Astrocyte of the cerebellum (primary cell): ENCODE measurements at regions not wholly inside any gene's neighbourhood (a gene's known extent, or its start where the extent isn't known, plus 50 kb on each side); places are given as distances from the start of the nearest gene placed in this dataset.

Experiments
- DNase-seq: peaks from one replicate; pipeline ENCODE4 v3.0.0-alpha.2; 2011; ENCODE audit warnings: low read depth
- H3K4me3 ChIP-seq: 2 replicates; pipeline ENCODE4 v1.5.1; 2011; ENCODE audit warnings: mild to moderate bottlenecking, low read depth, low read length, moderate library complexity
- CTCF ChIP-seq: IDR thresholded peaks from 2 replicates; pipeline ENCODE4 v1.5.1; 2012; ENCODE audit warnings: low read length, low read depth, moderate library complexity, mild to moderate bottlenecking; ENCODE audit errors: missing control alignments
- in situ Hi-C: cut with HindIII; loops from 2 replicates; pipeline ENCODE4 v1.10.0; 2017; ENCODE audit warnings: low sequenced_read_pairs

DNA sequence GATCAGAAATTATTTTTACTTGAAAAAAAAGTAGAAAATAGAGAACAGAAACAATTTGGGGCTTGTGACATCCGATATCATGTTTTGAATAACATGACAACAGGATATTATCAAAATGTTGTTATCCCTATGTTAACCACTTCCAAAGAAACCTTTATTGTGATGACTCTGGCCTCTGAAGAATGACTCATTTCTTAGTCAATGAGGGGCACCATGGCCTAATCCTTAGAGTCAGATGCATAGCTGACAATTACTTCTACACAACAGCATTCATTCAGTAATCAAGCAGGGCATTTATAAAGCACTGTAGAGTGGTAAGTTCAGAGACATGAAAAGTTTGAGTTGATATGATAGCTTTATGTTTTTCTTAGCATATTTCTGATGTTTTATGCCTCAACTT lies 703.0 kb downstream of the RNF144A start:
- no peak for DNase-seq
- in situ Hi-C loops, result no loop called here
- TF ChIP-seq CTCF, result no peak
- H3K4me3 ChIP-seq, result no peak overlapping the region

- in situ Hi-C loops, result no loop called here
- H3K4me3 ChIP-seq, result no peak overlapping the region
- no peak for DNase-seq
- TF ChIP-seq CTCF, result no peak
These were observed 704.0 kb downstream of the RNF144A start for GRCh38 chr2:7621018-7621814.

- DNase-seq, result no peak
- in situ Hi-C loops, result no loop called here
- TF ChIP-seq CTCF, result no peak
- H3K4me3 ChIP-seq, result no peak overlapping the region
These were observed 708.4 kb downstream of the RNF144A start for GRCh38 chr2:7625392-7626138.

DNA sequence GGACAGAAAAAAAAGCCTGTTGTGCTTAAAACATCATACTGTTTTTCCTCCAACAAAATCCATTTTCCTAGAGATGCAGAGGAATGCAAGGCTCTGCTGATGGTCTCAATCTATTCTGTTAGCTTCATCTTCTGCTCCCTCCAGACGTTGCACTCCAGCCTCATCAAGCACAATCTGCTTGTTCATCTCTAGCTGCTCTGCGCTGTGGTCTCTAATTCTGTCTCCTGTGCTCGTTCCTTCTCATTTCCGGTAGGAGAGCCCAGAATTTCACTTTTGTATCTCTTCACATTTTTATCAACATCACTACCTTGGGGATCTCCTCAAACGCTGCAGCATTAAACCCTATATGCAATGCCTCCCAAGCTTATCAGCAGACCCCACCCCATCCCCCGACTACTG lies 708.9 kb downstream of the RNF144A start:
- in situ Hi-C loops, result no loop called here
- H3K4me3 ChIP-seq, result no peak overlapping the region
- TF ChIP-seq CTCF, result no peak
- DNase-seq, result no peak

DNA sequence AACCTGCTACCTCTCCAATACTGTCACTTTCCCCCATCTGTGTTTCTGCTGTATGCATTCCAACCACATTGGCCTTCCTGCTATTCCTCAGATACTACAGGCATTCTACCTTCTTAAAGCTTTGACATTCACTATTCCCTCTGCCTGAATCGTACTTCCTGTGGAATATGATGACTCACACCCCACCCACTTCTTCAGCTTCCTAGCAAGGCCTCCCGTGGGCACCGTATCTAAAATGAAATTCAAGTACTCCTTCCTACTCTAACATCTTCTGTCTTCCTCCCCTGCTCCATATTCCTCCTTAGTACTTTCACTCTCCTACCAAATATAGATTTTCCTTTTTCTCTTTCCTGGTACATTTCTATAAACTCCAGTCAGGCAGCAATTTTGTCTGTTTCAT lies 710.4 kb downstream of the RNF144A start:
- in situ Hi-C loops, result no loop called here
- no peak for DNase-seq
- no peak overlapping the region for H3K4me3 ChIP-seq
- TF ChIP-seq CTCF, result no peak

DNA sequence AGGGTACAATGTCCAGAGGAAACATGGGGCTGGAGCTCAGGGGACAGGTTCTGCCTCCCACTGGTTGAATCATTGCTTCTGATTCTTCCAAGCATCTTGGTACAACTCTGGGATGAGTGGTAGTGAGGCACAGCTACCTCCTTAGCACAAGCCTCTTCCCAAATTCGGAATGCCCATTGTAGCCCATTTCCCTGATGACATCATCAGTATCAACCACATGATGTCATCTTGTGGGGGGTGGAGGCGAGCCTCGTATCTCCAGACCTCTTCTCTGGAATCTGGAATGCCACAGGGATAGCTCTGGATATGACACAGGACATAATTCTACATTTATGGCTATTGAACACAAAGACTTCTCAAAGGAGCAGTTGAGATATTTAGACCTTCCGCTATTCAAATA lies 715.2 kb downstream of the RNF144A start:
- DNase-seq, result no peak
- no peak overlapping the region for H3K4me3 ChIP-seq
- no peak for TF ChIP-seq CTCF
- in situ Hi-C loops, result no loop called here
